ENCODE measurements at regions not wholly inside any gene's neighbourhood (a gene's known extent, or its start where the extent isn't known, plus 50 kb on each side); places are given as distances from the start of the nearest gene placed in this dataset.
"Not testable (repeated sequence)": the region's sequence is repeated elsewhere in the genome, so short reads cannot be mapped to it uniquely, and the experiment has no call there.

DNA sequence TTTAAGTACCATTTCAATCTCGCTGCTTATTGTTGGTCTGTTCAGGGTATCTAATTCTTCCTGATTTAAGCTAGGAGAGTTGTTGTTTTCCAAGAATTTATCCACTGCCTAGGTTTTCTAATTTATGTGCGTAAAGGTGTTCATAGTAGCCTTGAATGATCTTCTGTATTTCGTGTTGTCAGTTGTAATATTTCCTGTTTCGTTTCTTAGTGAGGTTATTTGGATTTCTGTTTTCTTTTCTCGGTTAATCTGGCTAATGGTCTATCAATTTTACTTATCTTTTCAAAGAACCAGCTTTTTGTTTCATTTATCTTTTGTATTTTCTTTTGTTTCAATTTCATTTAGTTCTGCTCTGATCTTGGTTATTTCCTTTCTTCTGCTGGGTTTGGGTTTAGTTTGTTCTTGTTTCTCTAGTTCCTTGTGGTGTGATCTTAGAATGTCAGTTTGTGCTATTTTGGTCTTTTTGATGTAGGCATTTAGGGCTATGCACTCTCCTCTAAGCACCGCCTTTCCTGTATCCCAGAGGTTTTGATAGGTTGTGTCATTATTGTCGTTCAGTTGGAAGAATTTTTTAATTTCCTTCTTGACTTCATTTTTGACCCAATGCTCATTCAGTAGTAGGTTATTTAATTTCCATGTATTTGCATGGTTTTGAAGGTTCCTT is 92.5 kb upstream of the CSRP2 start:
- intact Hi-C loops (cut with micrococcal nuclease); H3K9me1 ChIP-seq (replicated peaks; ENCODE audit: control insufficient read depth, extremely low read depth, insufficient read depth, low read length); H4K20me1 ChIP-seq (replicated peaks; ENCODE audit: control insufficient read depth, extremely low read depth, insufficient read depth, low read length); H3K4me3 ChIP-seq (replicated peaks in 1 of 3; ENCODE audit: insufficient read depth in 1 of 3, low read depth in 1 of 3, low read length in 3 of 3); H3K9me3 ChIP-seq (replicated peaks; ENCODE audit: control insufficient read depth, insufficient read depth, low read length); H3K36me3 ChIP-seq (ENCODE audit: control insufficient read depth in 2 of 2, extremely low read depth in 1 of 2, insufficient read depth in 2 of 2, low read length in 2 of 2); H3K4me1 ChIP-seq (ENCODE audit: control insufficient read depth, extremely low read depth, insufficient read depth, low read length); dilution Hi-C loops (cut with MboI; ENCODE audit: extremely low pct_ligation_motif_present, low sequenced_read_pairs); FAIRE-seq; H3K27me3 ChIP-seq (ENCODE audit: control insufficient read depth in 2 of 2, insufficient read depth in 2 of 2, low read length in 2 of 2); H3K27ac ChIP-seq (ENCODE audit: insufficient read depth, low read depth, low read length); H3K79me2 ChIP-seq (ENCODE audit: control insufficient read depth, insufficient read depth, low read length); POLR2A ChIA-PET; H3K4me2 ChIP-seq (ENCODE audit: insufficient read depth, low read length); H3K9ac ChIP-seq (replicated peaks; ENCODE audit: extremely low read depth, insufficient read depth, low read length); DNase-seq (ENCODE audit: low read depth, low spot score); BruUV-seq (replicated peaks); CTCF ChIA-PET; H2AFZ ChIP-seq (ENCODE audit: low read depth, low read length): not testable (repeated sequence)

DNA sequence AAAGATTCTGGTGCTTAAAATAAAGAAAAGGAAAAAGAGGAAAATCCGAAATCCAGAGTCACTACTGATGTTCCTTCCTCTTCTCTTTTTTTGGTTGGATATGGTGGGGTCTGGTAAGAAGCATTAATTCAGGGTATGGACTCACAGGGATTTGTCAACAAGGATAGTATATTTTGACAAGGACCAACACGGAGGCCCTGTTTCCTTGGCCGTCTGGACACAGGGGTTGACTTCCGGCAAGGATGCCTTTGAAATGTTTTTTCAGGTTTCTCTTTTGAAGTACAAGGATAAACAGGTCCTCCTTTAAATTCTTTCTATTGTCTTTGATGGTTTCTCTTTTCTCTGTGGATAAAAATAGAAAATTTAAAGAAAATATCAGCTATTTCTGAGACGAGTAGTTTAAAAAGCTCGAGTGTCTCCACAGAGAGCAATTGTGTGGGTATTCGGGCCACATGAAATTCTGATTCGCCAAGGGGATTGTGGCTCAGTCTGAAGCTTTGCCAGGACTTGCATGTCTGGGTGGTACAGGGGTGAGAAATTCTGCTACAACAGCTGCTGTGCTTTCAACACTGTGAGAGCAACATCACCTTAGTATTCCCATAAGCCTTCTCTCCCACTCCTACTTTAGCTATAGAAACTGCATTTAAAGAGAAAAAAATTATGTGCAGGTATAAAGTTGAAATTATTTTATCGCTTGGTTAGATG is 88.5 kb upstream of the CSRP2 start:
- Histone ChIP-seq H3K4me1 (ENCODE audit: control insufficient read depth, extremely low read depth, insufficient read depth, low read length) (no peaks in the 10 kb centered on the region), H3K9ac (replicated peaks; ENCODE audit: extremely low read depth, insufficient read depth, low read length) (no peak overlapping the region), H3K79me2 (ENCODE audit: control insufficient read depth, insufficient read depth, low read length) (no peaks in the 10 kb centered on the region), H3K9me1 (replicated peaks; ENCODE audit: control insufficient read depth, extremely low read depth, insufficient read depth, low read length) (no peaks in the 10 kb centered on the region), H3K9me3 (replicated peaks; ENCODE audit: control insufficient read depth, insufficient read depth, low read length) (no peaks in the 10 kb centered on the region), H4K20me1 (replicated peaks; ENCODE audit: control insufficient read depth, extremely low read depth, insufficient read depth, low read length) (no peaks in the 10 kb centered on the region), H3K27me3 (ENCODE audit: control insufficient read depth in 2 of 2, insufficient read depth in 2 of 2, low read length in 2 of 2) (peaks cover 5 to 7% of the 10 kb centered on the region in 2 experiments), H3K27ac (ENCODE audit: insufficient read depth, low read depth, low read length) (no peak overlapping the region), H3K4me3 (replicated peaks in 1 of 3; ENCODE audit: insufficient read depth in 1 of 3, low read depth in 1 of 3, low read length in 3 of 3) (no peak overlapping the region), H2AFZ (ENCODE audit: low read depth, low read length) (no peak overlapping the region), H3K4me2 (ENCODE audit: insufficient read depth, low read length) (no peak overlapping the region), H3K36me3 (ENCODE audit: control insufficient read depth in 2 of 2, extremely low read depth in 1 of 2, insufficient read depth in 2 of 2, low read length in 2 of 2) (no peaks in the 10 kb centered on the region)
- BruUV-seq (replicated peaks), result no TSS peak
- DNase-seq (ENCODE audit: low read depth, low spot score), result no peak
- ChIA-PET POLR2A (no interaction called here), CTCF (interaction anchor here (1.4 to 1.9 kb wide), 2 partner anchors 11 to 44 kb away, joined by 4 to 12 read pairs; no protein-coding TSS in a partner anchor)
- TF ChIP-seq EZH2 (IDR thresholded peaks at IDR 0.05; ENCODE audit: borderline replicate concordance, low read depth, low read length, severe bottlenecking), result no peak
- no peak for TF ChIP-seq FOS (IDR thresholded peaks at IDR 0.05; ENCODE audit: borderline replicate concordance, insufficient read depth, low read length)
- TF ChIP-seq, protein P1, sequence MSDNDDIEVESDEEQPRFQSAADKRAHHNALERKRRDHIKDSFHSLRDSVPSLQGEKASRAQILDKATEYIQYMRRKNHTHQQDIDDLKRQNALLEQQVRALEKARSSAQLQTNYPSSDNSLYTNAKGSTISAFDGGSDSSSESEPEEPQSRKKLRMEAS (IDR thresholded peaks at IDR 0.05; ENCODE audit: insufficient read depth, insufficient read length), result no peak
- TF ChIP-seq GATA2 (IDR thresholded peaks at IDR 0.05; ENCODE audit: insufficient read depth, insufficient read length, low read depth, low read length), result no peak
- TF ChIP-seq POLR2A (IDR thresholded peaks at IDR 0.05; ENCODE audit: low read depth, low read length), result no peak
- TF ChIP-seq MYC (IDR thresholded peaks at IDR 0.05; ENCODE audit: low read depth, low read length), result no peak
- TF ChIP-seq JUN (IDR thresholded peaks at IDR 0.05; ENCODE audit: borderline replicate concordance, insufficient read depth, insufficient read length, low read depth), result no peak
- no peak for TF ChIP-seq POLR2AphosphoS5 (IDR thresholded peaks at IDR 0.05; ENCODE audit: insufficient read depth, low read depth, low read length)
- TF ChIP-seq, protein P2, sequence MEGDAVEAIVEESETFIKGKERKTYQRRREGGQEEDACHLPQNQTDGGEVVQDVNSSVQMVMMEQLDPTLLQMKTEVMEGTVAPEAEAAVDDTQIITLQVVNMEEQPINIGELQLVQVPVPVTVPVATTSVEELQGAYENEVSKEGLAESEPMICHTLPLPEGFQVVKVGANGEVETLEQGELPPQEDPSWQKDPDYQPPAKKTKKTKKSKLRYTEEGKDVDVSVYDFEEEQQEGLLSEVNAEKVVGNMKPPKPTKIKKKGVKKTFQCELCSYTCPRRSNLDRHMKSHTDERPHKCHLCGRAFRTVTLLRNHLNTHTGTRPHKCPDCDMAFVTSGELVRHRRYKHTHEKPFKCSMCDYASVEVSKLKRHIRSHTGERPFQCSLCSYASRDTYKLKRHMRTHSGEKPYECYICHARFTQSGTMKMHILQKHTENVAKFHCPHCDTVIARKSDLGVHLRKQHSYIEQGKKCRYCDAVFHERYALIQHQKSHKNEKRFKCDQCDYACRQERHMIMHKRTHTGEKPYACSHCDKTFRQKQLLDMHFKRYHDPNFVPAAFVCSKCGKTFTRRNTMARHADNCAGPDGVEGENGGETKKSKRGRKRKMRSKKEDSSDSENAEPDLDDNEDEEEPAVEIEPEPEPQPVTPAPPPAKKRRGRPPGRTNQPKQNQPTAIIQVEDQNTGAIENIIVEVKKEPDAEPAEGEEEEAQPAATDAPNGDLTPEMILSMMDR (IDR thresholded peaks at IDR 0.05; ENCODE audit: extremely low read depth in 1 of 2, insufficient read depth in 1 of 2, low read depth in 1 of 2, low read length in 2 of 2), result no peak
- no peak for FAIRE-seq
- intact Hi-C loops (cut with micrococcal nuclease) (no loop called here), dilution Hi-C loops (cut with MboI; ENCODE audit: extremely low pct_ligation_motif_present, low sequenced_read_pairs) (no loop called here)
